HG02885 (cell line): ENCODE measurements at regions not wholly inside any gene's neighbourhood (a gene's known extent, or its start where the extent isn't known, plus 50 kb on each side); places are given as distances from the start of the nearest gene placed in this dataset.
A peak's percentile ranks its signal among the peaks of the same experiment; 100 is the strongest.
"Not testable (repeated sequence)": the region's sequence is repeated elsewhere in the genome, so short reads cannot be mapped to it uniquely, and the experiment has no call there.

Source experiments
- ATAC-seq: cut with Tn5 transposase; IDR thresholded peaks from one replicate; pipeline ENCODE4 v1.9.1; 2021; ENCODE audit warnings: mild to moderate bottlenecking; ENCODE audit not compliant: unreplicated experiment, poor library complexity

- ATAC-seq = no peak
Observed at GRCh38 chr6:140316966-140317365, 942.5 kb upstream of the CITED2 start.

DNA sequence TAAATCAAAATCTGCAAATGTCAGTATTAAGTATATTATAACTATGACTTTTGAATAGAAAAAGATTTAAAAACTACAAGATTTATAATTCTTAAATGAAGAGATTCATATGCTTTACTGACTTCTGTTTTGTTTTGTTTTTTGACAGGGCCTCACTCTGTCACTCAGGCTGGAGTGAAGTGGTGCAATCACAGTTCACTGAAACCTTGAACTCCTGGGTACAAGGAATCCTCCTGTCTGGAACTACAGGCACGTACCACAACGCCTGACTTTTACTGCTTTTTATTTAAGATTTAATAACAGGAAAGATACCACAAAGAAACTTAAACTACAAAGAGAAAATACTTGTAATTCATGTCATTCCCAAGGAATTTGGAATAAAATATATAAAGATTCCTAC is 940.2 kb upstream of the CITED2 start:
- no peak for ATAC-seq

DNA sequence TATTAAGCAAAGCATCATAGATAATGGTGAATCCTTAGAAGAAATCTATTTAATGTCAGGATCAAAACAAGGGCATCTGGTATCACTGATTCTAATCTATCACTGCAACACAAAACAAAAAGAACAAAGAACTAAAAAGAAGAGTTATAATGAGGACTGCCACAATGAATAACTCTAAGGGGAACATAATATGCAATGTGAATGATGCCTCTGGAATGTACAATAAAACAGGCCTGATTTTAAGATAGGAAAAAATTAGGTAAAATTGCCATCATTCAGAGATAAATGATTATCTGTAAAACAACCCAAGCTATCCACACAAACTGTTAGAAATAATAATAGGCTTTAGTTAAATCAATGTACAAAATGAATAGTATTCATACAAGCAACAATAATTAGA is 936.7 kb upstream of the CITED2 start:
- ATAC-seq = no peak

GRCh38 chr6:140303218-140303949 is 928.9 kb upstream of the CITED2 start:
- ATAC-seq = no peak

- ATAC-seq = no peak
Observed at GRCh38 chr6:140300331-140300730, 925.9 kb upstream of the CITED2 start.

GRCh38 chr6:140289186-140289585 is 914.7 kb upstream of the CITED2 start:
- ATAC-seq = no peak

DNA sequence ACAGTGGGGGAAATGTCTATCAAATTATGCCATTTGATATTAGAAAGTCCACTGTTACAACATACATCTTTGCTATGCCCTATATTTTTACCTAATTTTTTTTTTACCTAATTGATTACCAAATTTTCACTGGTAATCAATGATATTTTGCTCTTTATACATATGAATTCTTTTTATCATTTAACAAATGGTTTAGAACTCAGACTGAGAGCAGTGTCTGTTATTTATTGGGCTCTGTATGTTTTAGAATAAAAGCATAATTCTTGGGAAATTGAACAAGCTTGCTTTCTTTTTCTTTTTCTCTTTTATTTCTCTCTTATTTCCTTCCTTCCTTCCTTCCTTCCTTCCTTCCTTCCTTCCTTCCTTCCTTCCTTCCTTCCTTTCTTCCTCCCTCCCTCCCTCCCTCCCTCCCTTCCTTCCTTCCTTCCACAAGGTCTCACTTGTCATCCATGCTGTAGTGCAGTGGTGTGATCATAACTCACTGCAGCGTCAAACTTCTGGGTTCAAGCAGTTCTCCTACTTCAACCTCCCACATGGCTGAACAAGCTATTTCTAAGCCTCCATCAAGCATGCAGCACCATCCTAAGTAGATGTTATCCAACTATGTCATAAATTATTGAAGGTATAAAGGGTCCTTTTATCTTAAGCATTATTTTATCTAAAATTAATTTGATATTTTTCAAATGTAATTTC is 911.7 kb upstream of the CITED2 start:
- ATAC-seq = no peak

DNA sequence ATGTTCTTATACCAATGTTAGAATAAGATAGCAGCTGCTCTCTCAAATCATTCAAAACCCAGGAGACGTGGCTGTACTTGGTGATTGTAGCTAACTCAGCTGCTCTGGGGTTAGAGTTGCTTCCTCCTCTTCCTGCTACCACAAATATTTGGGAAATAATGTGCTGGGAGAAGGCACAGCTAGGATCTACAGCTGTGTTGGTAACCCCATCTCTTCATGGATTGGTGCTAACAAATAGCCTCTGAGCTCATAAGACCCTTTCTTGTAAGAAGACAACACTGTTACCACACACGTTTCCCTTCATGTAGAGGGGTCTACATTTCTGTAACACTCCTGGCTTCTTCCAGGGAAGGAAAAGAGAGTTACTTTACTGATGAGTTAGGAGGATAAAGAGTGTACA is 911.0 kb upstream of the CITED2 start:
- ATAC-seq = no peak

DNA sequence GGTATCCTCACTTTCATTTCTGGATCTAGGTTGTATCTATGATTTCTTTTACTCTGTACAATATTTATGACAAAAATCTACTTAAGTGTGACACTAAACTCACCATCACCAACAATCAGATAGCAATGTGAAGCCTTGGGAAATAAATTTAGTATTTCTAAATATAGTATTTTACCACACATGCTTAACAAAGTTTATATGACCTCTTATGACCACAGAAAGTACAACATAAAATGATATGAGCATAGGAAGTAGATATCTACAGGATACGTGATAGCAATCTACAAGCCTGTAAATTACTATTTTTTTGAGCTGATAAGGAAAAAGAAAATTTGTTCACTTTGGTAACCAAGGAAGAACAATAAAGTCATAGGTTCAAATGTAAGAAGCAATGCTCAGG is 910.4 kb upstream of the CITED2 start:
- no peak for ATAC-seq

GRCh38 chr6:140283197-140283596 is 908.7 kb upstream of the CITED2 start:
- ATAC-seq = no peak

- ATAC-seq = no peak
Observed at GRCh38 chr6:140281767-140282166, 907.3 kb upstream of the CITED2 start.

- no peak for ATAC-seq
Observed at GRCh38 chr6:140281236-140281635, 906.8 kb upstream of the CITED2 start.

DNA sequence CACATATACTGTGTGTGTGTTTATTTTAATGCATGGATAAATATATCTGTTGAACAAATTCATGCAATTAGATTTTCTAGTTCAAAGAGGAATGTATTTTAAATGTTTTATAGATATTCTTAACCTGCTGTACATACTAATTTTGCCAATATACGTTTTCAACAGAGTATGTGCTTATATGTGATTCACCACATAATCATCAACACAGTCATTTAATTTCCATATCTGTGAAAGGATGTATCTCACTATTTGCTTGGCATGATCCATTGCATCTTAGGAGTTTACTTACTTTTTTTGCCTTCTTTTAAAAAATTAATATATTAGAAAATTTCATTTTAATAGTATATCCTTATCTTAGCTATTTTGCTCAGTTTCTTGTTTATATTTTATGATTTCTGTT is 902.3 kb upstream of the CITED2 start:
- ATAC-seq = no peak

DNA sequence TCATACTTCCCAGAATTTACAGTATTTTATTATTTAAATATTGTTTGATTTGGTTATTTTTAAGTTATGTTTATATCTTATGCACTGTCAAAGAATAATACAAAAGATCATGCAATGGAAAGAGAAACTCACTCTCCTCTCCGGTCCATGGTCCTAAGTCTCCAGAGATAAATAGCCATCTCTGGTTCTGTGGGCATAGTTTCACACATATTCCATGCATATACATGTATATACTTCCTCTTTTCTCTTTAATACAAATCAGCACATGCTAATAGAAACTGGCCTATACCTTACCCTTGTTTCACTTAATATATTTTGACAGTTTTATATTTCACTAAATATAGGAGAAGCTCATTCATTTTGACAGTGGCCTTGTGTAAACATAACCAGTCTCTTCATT is 901.7 kb upstream of the CITED2 start:
- ATAC-seq = no peak

- no peak for ATAC-seq
Observed at GRCh38 chr6:140275725-140276124, 901.3 kb upstream of the CITED2 start.

- no peak for ATAC-seq
Observed at GRCh38 chr6:140274548-140274947, 900.1 kb upstream of the CITED2 start.

GRCh38 chr6:140271759-140272377 is 897.4 kb upstream of the CITED2 start:
- peak; percentile 99 for ATAC-seq

DNA sequence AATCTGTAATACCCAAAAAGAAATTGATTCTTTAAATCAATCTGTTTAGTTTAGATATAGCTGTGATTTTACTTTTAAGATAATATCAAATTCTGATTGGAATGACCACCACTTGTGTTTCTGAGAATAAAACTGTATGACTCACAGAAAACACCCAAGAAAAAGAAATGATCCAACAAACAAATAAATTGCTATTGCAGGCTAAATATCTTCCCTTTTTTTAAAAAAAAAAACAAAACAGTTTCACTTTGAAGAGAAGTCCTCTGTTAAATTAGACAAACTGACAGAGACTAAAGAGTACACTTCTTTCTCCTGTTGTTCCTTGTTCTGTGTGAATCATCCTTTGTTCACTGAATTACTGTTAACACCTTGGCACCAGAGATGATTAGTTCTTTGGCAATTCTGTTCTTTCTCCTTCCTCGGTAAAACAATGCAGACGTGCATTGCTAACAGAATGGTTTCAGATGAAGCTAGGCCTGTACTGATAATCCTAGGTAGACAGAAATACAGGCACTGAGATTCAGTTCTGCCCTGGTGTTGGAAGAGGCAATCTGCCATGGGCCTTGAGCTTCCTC is 895.2 kb upstream of the CITED2 start:
- no peak for ATAC-seq

- ATAC-seq = no peak
Observed at GRCh38 chr6:140264431-140264830, 890.0 kb upstream of the CITED2 start.

GRCh38 chr6:140258302-140258701 is 883.9 kb upstream of the CITED2 start:
- ATAC-seq = not testable (repeated sequence)

- no peak for ATAC-seq
Observed at GRCh38 chr6:140256248-140256647, 881.8 kb upstream of the CITED2 start.
